Transverse colon (tissue), 4 donors: ENCODE measurements at regions not wholly inside any gene's neighbourhood (a gene's known extent, or its start where the extent isn't known, plus 50 kb on each side); places are given as distances from the start of the nearest gene placed in this dataset.

ENCODE experiments used
- DNase-seq: peaks from one replicate; pipeline ENCODE4 v3.0.0-alpha.2; 2019
- H3K27ac ChIP-seq, 4 donors: fragments of 200-600 bp; sonication (generic); 2 replicates each; pipeline ENCODE4 v1.5.1; 2016 to 2018; ENCODE audit warnings: inconsistent platforms in 4 of 4
- H3K27me3 ChIP-seq: fragments of 200-600 bp; sonication (generic); 2 replicates; pipeline ENCODE4 v1.5.1; 2017; ENCODE audit warnings: inconsistent platforms
- H3K36me3 ChIP-seq, 4 donors: fragments of 200-600 bp; sonication (generic); 2 replicates each; pipeline ENCODE4 v1.5.1; 2017 to 2019; ENCODE audit warnings: inconsistent platforms in 4 of 4
- H3K4me1 ChIP-seq, 4 donors: fragments of 200-600 bp; sonication (generic); 2 replicates each; pipeline ENCODE4 v1.5.1; 2017 to 2020; ENCODE audit warnings: inconsistent platforms in 4 of 4
- H3K4me3 ChIP-seq, 4 donors: fragments of 200-600 bp; sonication (generic); 1 replicate in 1 of 4; 2 replicates in 3 of 4; pipeline versions ENCODE4 v1.5.1 to v1.6.1; 2017 to 2019; ENCODE audit warnings: inconsistent platforms in 4 of 4
- H3K9me3 ChIP-seq, 2 donors: fragments of 200-600 bp; sonication (generic); 2 replicates each; pipeline ENCODE4 v1.5.1; 2017 to 2019; ENCODE audit warnings: inconsistent platforms in 2 of 2
- CTCF ChIP-seq, 5 experiments: fragments of 200-600 bp in 3 of 5; fragments of 450-650 bp in 2 of 5; sonication (generic) in 3 of 5; IDR thresholded peaks; 1 replicate in 2 of 5; 2 replicates in 3 of 5; pipeline ENCODE4 v1.5.1; 2016 to 2017; ENCODE audit warnings: antibody characterized with exemption in 5 of 5, inconsistent platforms in 3 of 5, mild to moderate bottlenecking in 2 of 5, moderate library complexity in 1 of 5
- EP300 ChIP-seq: sonication (generic); formaldehyde crosslinking; IDR thresholded peaks from one replicate; pipeline ENCODE4 v1.6.1; 2017; ENCODE audit warnings: antibody characterized with exemption, low read depth
- POLR2A ChIP-seq: fragments of 450-650 bp; IDR thresholded peaks from one replicate; pipeline ENCODE4 v1.6.1; 2016; ENCODE audit warnings: antibody characterized with exemption, mild to moderate bottlenecking, moderate library complexity
- POLR2AphosphoS5 ChIP-seq, 3 donors: sonication (generic); formaldehyde crosslinking; IDR thresholded peaks; one replicate each; pipeline ENCODE4 v1.6.1; 2016; ENCODE audit warnings: antibody characterized with exemption in 3 of 3
- WGBS, 2 donors: methylation state at CpG; one replicate each; pipeline ENCODE4 v1.1.5; 2018; ENCODE audit warnings: low coverage in 1 of 2; 5-methylcytosine and 5-hydroxymethylcytosine counted together
- in situ Hi-C, 4 donors: fragments of 200-750 bp; cut with MboI; loops; one replicate each; pipeline versions ENCODE4 v1.15.0 to v1.15.1; 2017; ENCODE audit warnings: low sequenced_read_pairs in 3 of 4, low pct_ligation_motif_present in 1 of 4, low pct_unique_long_range_greater_than_20kb in 1 of 4
- intact Hi-C: fragments of 100-400 bp; cut with DNase I; formaldehyde crosslinking; loops from one replicate; pipeline ENCODE4 v1.15.1; 2023; ENCODE audit warnings: low total_unique reads

- TF ChIP-seq POLR2AphosphoS5 (IDR thresholded peaks at IDR 0.05), result no peak
- no peak for TF ChIP-seq EP300
- no peak for TF ChIP-seq POLR2A
- no peak for TF ChIP-seq CTCF (IDR thresholded peaks at IDR 0.05)
- in situ Hi-C loops (no loop called here), intact Hi-C loops (no loop called here)
- Histone ChIP-seq H3K9me3 (no peaks in the 10 kb centered on the region), H3K4me3 (no peak overlapping the region), H3K36me3 (no peaks in the 10 kb centered on the region), H3K27me3 (no peaks in the 10 kb centered on the region), H3K4me1 (no peaks in the 10 kb centered on the region), H3K27ac (no peak overlapping the region)
- DNase-seq, result no peak
Observed at GRCh38 chr18:67425672-67426071, 90.8 kb downstream of the DSEL start.

GRCh38 chr18:67421651-67422050, 94.9 kb downstream of the DSEL start:
- intact Hi-C loops, result no loop called here
- TF ChIP-seq EP300 (no peak), POLR2A (no peak), CTCF (IDR thresholded peaks at IDR 0.05) (no peak), POLR2AphosphoS5 (IDR thresholded peaks at IDR 0.05) (no peak)
- no peak for DNase-seq

GRCh38 chr18:67417864-67418523, 98.5 kb downstream of the DSEL start:
- H3K36me3 ChIP-seq, result no peaks in the 10 kb centered on the region
- H3K27me3 ChIP-seq, result no peaks in the 10 kb centered on the region
- no peaks in the 10 kb centered on the region for H3K9me3 ChIP-seq
- H3K4me3 ChIP-seq, result peak overlapping the region in 1 of 4 donors; percentile 30
- DNase-seq, result no peak
- no peaks in the 10 kb centered on the region for H3K4me1 ChIP-seq
- H3K27ac ChIP-seq, result peak overlapping the region in 1 of 4 donors; percentile 26
- TF ChIP-seq POLR2AphosphoS5 (IDR thresholded peaks at IDR 0.05), result no peak
- no peak for TF ChIP-seq EP300
- no peak for TF ChIP-seq POLR2A
- no peak for TF ChIP-seq CTCF (IDR thresholded peaks at IDR 0.05)
- intact Hi-C loops, result no loop called here
- WGBS, 2 donors, result 53% methylated on average over 6 of the region's 6 CpGs; no CpG with 5 or more reads in 1 of the 2 donors
- in situ Hi-C loops, result no loop called here

More at GRCh38 chr18:67421651-67422050, 94.9 kb downstream of the DSEL start:
- Histone ChIP-seq H3K27ac (no peak overlapping the region), H3K27me3 (no peaks in the 10 kb centered on the region), H3K36me3 (no peaks in the 10 kb centered on the region), H3K4me3 (no peak overlapping the region), H3K4me1 (no peaks in the 10 kb centered on the region), H3K9me3 (no peaks in the 10 kb centered on the region)
- WGBS, 2 donors, result 71 to 76% methylated on average over 1 of the region's 1 CpG
- in situ Hi-C loops, result no loop called here

GRCh38 chr18:67411116-67411515, 105.4 kb downstream of the DSEL start:
- in situ Hi-C loops, result no loop called here
- Histone ChIP-seq H3K27ac (no peak overlapping the region), H3K27me3 (no peaks in the 10 kb centered on the region), H3K4me1 (no peaks in the 10 kb centered on the region), H3K36me3 (no peaks in the 10 kb centered on the region), H3K4me3 (no peak overlapping the region), H3K9me3 (no peaks in the 10 kb centered on the region)
- intact Hi-C loops, result no loop called here
- TF ChIP-seq CTCF (IDR thresholded peaks at IDR 0.05), result no peak
- TF ChIP-seq POLR2AphosphoS5 (IDR thresholded peaks at IDR 0.05), result no peak
- no peak for TF ChIP-seq EP300
- TF ChIP-seq POLR2A, result no peak
- DNase-seq, result no peak
- 8 to 9% methylated on average over 2 of the region's 2 CpGs for WGBS, 2 donors
